WTC11 (cell line): ENCODE measurements at regions not wholly inside any gene's neighbourhood (a gene's known extent, or its start where the extent isn't known, plus 50 kb on each side); places are given as distances from the start of the nearest gene placed in this dataset.

Source experiments
- ATAC-seq: fragments of 200-7000 bp; cut with Tn5 transposase; 2 replicates; pipeline ENCODE4 v1.10.0; 2021; ENCODE audit warnings: mild to moderate bottlenecking, moderate library complexity
- CTCF ChIA-PET: fragments of 300-600 bp; sonication (Branson Sonifier 250); formaldehyde crosslinking; loops from one replicate; lab custom pipeline; 2021; ENCODE audit warnings: antibody characterized with exemption; lab: Charles Lee
- POLR2A ChIA-PET: fragments of 350-600 bp; sonication (Branson Sonifier 250); formaldehyde crosslinking; loops from one replicate; lab custom pipeline; 2021; ENCODE audit warnings: antibody characterized with exemption; lab: Charles Lee
- DNase-seq: peaks from one replicate; pipeline ENCODE4 v3.0.0; 2021; ENCODE audit warnings: low spot score
- H3K27ac Mint-ChIP-seq: 2 replicates; pipeline ENCODE4 v1.8.0; 2021; ENCODE audit warnings: mixed read lengths
- H3K27me3 Mint-ChIP-seq: 2 replicates; pipeline ENCODE4 v1.8.0; 2021; ENCODE audit warnings: low read depth, mild to moderate bottlenecking, moderate library complexity, mixed read lengths
- H3K36me3 Mint-ChIP-seq: 2 replicates; pipeline ENCODE4 v1.8.0; 2021; ENCODE audit warnings: mixed read lengths
- H3K4me1 Mint-ChIP-seq: 2 replicates; pipeline ENCODE4 v1.8.0; 2022; ENCODE audit warnings: mixed read lengths
- H3K4me3 Mint-ChIP-seq: 2 replicates; pipeline ENCODE4 v1.8.0; 2021; ENCODE audit warnings: mild to moderate bottlenecking, moderate library complexity, mixed read lengths
- H3K9me3 Mint-ChIP-seq: 2 replicates; pipeline ENCODE4 v1.8.0; 2021; ENCODE audit warnings: mixed read lengths
- CBFB ChIP-seq: sonication (generic); formaldehyde crosslinking; IDR thresholded peaks from 2 replicates; pipeline ENCODE4 v1.8.1; 2022; ENCODE audit warnings: mild to moderate bottlenecking, low read depth, missing genetic modification reagents
- GABPB1 ChIP-seq: sonication (generic); formaldehyde crosslinking; IDR thresholded peaks from 2 replicates; pipeline ENCODE4 v1.8.1; 2023; ENCODE audit warnings: mild to moderate bottlenecking, missing genetic modification reagents
- GTF2I ChIP-seq: fragments of 250-450 bp; sonication (Bioruptor Pico); conservative IDR thresholded peaks from 2 replicates; pipeline ENCODE4 v1.4.0; 2021; ENCODE audit warnings: mild to moderate bottlenecking
- KAT7 ChIP-seq: sonication (generic); formaldehyde crosslinking; IDR thresholded peaks from 2 replicates; pipeline ENCODE4 v1.8.1; 2023; ENCODE audit warnings: missing genetic modification reagents, mild to moderate bottlenecking, borderline replicate concordance
- NFATC4 ChIP-seq: fragments of 250-450 bp; sonication (Bioruptor Pico); IDR thresholded peaks from 2 replicates; pipeline ENCODE4 v1.9.0; 2021; ENCODE audit warnings: mild to moderate bottlenecking
- NR1H2 ChIP-seq: sonication (generic); formaldehyde crosslinking; IDR thresholded peaks from 2 replicates; pipeline ENCODE4 v1.9.0; 2021; ENCODE audit warnings: mild to moderate bottlenecking, moderate library complexity, missing genetic modification reagents
- NR2C2 ChIP-seq: sonication (generic); formaldehyde crosslinking; IDR thresholded peaks from 2 replicates; pipeline ENCODE4 v1.8.0; 2022; ENCODE audit warnings: mild to moderate bottlenecking, missing genetic modification reagents
- OVOL2 ChIP-seq: fragments of 250-450 bp; sonication (Bioruptor Pico); IDR thresholded peaks from 2 replicates; pipeline ENCODE4 v1.9.0; 2021; ENCODE audit warnings: mild to moderate bottlenecking, borderline replicate concordance
- PRRX2 ChIP-seq: fragments of 250-450 bp; sonication (Bioruptor Pico); IDR thresholded peaks from 2 replicates; pipeline ENCODE4 v1.8.0; 2021; ENCODE audit warnings: mild to moderate bottlenecking
- SMAD4 ChIP-seq: sonication (generic); formaldehyde crosslinking; IDR thresholded peaks from 2 replicates; pipeline ENCODE4 v1.8.0; 2022; ENCODE audit warnings: mild to moderate bottlenecking, missing genetic modification reagents
- ZNF317 ChIP-seq: sonication (generic); formaldehyde crosslinking; IDR thresholded peaks from 2 replicates; pipeline ENCODE4 v1.8.1; 2023; ENCODE audit warnings: low read depth, mild to moderate bottlenecking, moderate library complexity, missing genetic modification reagents, borderline replicate concordance
- ZNF396 ChIP-seq: fragments of 250-450 bp; sonication (Bioruptor Pico); IDR thresholded peaks from 2 replicates; pipeline ENCODE4 v1.8.0; 2021; ENCODE audit warnings: mild to moderate bottlenecking, moderate library complexity, borderline replicate concordance
- TF ChIP-seq, protein P1 (sequence below): sonication (generic); formaldehyde crosslinking; IDR thresholded peaks from 2 replicates; pipeline ENCODE4 v1.8.1; 2023; ENCODE audit warnings: mild to moderate bottlenecking, missing genetic modification reagents
- TF ChIP-seq, protein P2 (sequence below): fragments of 250-450 bp; sonication (Bioruptor Pico); IDR thresholded peaks from 2 replicates; pipeline ENCODE4 v1.9.0; 2021; ENCODE audit warnings: moderate library complexity, mild to moderate bottlenecking, inconsistent platforms, borderline replicate concordance
- TF ChIP-seq, protein P3 (sequence below): sonication (generic); formaldehyde crosslinking; IDR thresholded peaks from 2 replicates; pipeline ENCODE4 v1.8.0; 2022; ENCODE audit warnings: mild to moderate bottlenecking, missing genetic modification reagents
- TF ChIP-seq, protein P4 (sequence below): fragments of 250-450 bp; sonication (Bioruptor Pico); IDR thresholded peaks from 2 replicates; pipeline ENCODE4 v1.9.0; 2021; ENCODE audit warnings: mild to moderate bottlenecking
- TF ChIP-seq, protein P5 (sequence below): sonication (generic); formaldehyde crosslinking; IDR thresholded peaks from 2 replicates; pipeline ENCODE4 v1.8.1; 2022; ENCODE audit warnings: missing genetic modification reagents, borderline replicate concordance
- TF ChIP-seq, protein P6 (sequence below): sonication (generic); formaldehyde crosslinking; IDR thresholded peaks from 2 replicates; pipeline ENCODE4 v1.8.1; 2022; ENCODE audit warnings: mild to moderate bottlenecking, missing genetic modification reagents, moderate library complexity, borderline replicate concordance
- TF ChIP-seq, protein P7 (sequence below): fragments of 250-450 bp; sonication (Bioruptor Pico); IDR thresholded peaks from 2 replicates; pipeline ENCODE4 v1.8.0; 2021; ENCODE audit warnings: mild to moderate bottlenecking

DNA sequence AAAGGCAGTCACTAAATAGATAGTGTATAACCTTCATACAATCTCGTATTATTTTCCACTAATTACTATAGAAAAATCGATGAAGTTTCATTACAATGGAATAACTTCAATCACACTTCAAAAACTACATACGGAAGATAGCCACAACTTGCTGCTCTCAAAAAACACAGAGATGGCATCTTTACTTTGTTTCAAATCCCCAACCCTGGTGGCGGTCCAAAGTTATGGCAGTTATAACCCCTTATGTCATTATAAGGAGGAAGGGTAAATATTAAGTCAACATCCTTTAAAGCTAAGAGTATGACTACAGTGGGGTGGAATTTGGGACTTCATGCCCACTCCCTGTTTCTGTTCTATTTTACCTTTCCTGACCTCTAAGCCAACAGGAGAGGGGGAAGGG lies 146.5 kb downstream of the LACC1 start:
- CTCF ChIA-PET: interaction anchor here (0.5 to 1.2 kb wide), 2 partner anchors 13 to 47 kb away, joined by 3 to 6 read pairs; no protein-coding TSS in a partner anchor
- no peak for ATAC-seq

DNA sequence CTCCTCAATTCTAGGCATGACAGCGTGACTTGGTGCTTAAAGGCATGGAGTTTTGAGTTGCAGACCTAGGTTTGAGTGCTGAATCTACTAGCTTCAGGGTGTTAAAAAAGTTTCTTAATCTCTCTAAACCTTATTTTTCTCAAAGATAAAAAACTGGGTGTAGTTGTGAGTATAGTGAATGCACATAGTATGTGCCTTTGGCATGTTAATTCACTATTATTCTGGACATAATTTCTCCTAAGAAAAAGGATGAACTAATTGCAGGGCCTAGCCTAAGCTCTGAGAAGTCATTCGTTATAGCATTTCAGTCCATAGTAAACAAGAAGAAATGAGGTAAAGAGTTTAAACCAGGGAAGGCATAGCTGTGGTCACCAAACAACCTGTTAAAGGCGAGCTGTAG lies 149.0 kb downstream of the LACC1 start:
- no peak overlapping the region for H3K27ac Mint-ChIP-seq
- no peaks in the 10 kb centered on the region for H3K27me3 Mint-ChIP-seq
- ATAC-seq: no peak
- H3K9me3 Mint-ChIP-seq: no peaks in the 10 kb centered on the region
- ChIA-PET CTCF (no interaction called here), POLR2A (no interaction called here)
- TF ChIP-seq PRRX2 (CRISPR knock-in tag) (no peak), ZNF317 (no peak), OVOL2 (no peak)
- TF ChIP-seq, protein P1, sequence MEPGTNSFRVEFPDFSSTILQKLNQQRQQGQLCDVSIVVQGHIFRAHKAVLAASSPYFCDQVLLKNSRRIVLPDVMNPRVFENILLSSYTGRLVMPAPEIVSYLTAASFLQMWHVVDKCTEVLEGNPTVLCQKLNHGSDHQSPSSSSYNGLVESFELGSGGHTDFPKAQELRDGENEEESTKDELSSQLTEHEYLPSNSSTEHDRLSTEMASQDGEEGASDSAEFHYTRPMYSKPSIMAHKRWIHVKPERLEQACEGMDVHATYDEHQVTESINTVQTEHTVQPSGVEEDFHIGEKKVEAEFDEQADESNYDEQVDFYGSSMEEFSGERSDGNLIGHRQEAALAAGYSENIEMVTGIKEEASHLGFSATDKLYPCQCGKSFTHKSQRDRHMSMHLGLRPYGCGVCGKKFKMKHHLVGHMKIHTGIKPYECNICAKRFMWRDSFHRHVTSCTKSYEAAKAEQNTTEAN (CRISPR knock-in tag): no peak
- H3K4me3 Mint-ChIP-seq: no peak overlapping the region
- H3K36me3 Mint-ChIP-seq: no peaks in the 10 kb centered on the region
- DNase-seq: no peak
- peaks cover 14% of the 10 kb centered on the region for H3K4me1 Mint-ChIP-seq

More for the DNA sequence above, 146.5 kb downstream of the LACC1 start:
- H3K27me3 Mint-ChIP-seq: no peaks in the 10 kb centered on the region
- no peaks in the 10 kb centered on the region for H3K9me3 Mint-ChIP-seq
- no peak overlapping the region for H3K27ac Mint-ChIP-seq
- no peaks in the 10 kb centered on the region for H3K4me1 Mint-ChIP-seq
- TF ChIP-seq, protein P2, sequence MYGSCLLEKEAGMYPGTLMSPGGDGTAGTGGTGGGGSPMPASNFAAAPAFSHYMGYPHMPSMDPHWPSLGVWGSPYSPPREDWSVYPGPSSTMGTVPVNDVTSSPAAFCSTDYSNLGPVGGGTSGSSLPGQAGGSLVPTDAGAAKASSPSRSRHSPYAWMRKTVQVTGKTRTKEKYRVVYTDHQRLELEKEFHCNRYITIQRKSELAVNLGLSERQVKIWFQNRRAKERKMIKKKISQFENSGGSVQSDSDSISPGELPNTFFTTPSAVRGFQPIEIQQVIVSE (CRISPR knock-in tag): no peak
- TF ChIP-seq NR2C2 (no peak), NR1H2 (CRISPR knock-in tag) (no peak)
- TF ChIP-seq, protein P3, sequence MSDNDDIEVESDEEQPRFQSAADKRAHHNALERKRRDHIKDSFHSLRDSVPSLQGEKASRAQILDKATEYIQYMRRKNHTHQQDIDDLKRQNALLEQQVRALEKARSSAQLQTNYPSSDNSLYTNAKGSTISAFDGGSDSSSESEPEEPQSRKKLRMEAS (CRISPR knock-in tag): no peak
- TF ChIP-seq, protein P4, sequence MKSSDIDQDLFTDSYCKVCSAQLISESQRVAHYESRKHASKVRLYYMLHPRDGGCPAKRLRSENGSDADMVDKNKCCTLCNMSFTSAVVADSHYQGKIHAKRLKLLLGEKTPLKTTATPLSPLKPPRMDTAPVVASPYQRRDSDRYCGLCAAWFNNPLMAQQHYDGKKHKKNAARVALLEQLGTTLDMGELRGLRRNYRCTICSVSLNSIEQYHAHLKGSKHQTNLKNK: no peak
- TF ChIP-seq, protein P5, sequence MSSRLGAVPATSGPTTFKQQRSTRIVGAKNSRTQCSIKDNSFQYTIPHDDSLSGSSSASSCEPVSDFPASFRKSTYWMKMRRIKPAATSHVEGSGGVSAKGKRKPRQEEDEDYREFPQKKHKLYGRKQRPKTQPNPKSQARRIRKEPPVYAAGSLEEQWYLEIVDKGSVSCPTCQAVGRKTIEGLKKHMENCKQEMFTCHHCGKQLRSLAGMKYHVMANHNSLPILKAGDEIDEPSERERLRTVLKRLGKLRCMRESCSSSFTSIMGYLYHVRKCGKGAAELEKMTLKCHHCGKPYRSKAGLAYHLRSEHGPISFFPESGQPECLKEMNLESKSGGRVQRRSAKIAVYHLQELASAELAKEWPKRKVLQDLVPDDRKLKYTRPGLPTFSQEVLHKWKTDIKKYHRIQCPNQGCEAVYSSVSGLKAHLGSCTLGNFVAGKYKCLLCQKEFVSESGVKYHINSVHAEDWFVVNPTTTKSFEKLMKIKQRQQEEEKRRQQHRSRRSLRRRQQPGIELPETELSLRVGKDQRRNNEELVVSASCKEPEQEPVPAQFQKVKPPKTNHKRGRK (CRISPR knock-in tag): no peak
- no peaks in the 10 kb centered on the region for H3K36me3 Mint-ChIP-seq
- POLR2A ChIA-PET: no interaction called here
- no peak overlapping the region for H3K4me3 Mint-ChIP-seq
- no peak for DNase-seq

DNA sequence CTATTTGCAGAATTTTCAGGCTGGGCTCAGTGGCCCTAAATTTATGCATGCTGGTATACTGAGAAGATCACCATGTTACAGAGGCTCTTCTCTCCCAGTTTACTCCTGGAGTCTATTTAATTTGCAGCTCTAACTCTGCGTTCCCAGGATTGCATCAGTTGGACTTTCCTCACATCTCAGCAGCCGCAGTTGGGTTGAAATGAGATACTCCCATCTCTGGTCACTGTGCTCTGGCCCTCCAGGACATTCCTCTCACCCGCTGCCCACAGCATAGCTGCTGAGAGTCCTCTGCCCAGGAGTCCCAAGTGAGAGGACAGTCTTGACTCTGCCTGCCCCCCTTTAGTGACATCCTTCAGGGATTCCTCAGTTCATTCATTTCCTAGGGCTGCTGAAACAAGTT lies 150.9 kb downstream of the LACC1 start:
- TF ChIP-seq GABPB1 (CRISPR knock-in tag): peak; percentile 54; the same call in 1 of the 2 replicates
- TF ChIP-seq, protein P6, sequence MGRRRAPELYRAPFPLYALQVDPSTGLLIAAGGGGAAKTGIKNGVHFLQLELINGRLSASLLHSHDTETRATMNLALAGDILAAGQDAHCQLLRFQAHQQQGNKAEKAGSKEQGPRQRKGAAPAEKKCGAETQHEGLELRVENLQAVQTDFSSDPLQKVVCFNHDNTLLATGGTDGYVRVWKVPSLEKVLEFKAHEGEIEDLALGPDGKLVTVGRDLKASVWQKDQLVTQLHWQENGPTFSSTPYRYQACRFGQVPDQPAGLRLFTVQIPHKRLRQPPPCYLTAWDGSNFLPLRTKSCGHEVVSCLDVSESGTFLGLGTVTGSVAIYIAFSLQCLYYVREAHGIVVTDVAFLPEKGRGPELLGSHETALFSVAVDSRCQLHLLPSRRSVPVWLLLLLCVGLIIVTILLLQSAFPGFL (CRISPR knock-in tag): no peak
- ATAC-seq (no peak), DNase-seq (no peak)
- H3K27me3 Mint-ChIP-seq: no peaks in the 10 kb centered on the region
- H3K4me3 Mint-ChIP-seq: no peak overlapping the region
- H3K4me1 Mint-ChIP-seq: peaks cover 30% of the 10 kb centered on the region
- 0 out of 2 replicates have a peak, but pooled peaks cover 3% of the 10 kb centered on the region for H3K9me3 Mint-ChIP-seq
- CTCF ChIA-PET: interaction anchor here (1.5 kb wide), 1 partner anchor 13 kb away, joined by 5 read pairs; no protein-coding TSS in a partner anchor
- no peak overlapping the region for H3K27ac Mint-ChIP-seq
- no peaks in the 10 kb centered on the region for H3K36me3 Mint-ChIP-seq
- POLR2A ChIA-PET: no interaction called here

DNA sequence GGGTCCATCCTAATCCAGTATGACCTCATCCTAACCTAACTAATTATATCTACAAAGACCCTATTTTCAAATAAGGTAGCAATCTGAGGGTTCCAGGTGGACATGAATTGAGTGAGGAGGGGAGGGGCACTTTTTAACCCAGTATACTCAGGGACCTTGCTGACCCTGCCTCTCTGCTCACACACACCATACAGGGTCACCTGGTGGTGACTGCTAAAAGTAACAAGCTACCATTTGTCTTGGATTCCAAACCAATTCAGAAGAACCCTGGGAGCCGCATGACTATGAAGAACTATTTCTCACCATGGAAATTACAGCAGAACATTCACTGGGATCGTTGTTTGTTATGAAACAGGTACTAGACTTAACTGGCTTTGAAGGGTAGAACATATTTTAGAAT lies 151.9 kb downstream of the LACC1 start:
- ATAC-seq (peak; percentile 85), DNase-seq (no peak)
- Mint-ChIP-seq H3K9me3 (0 out of 2 replicates have a peak, but pooled peaks cover 5% of the 10 kb centered on the region), H3K27ac (no peak overlapping the region), H3K36me3 (no peaks in the 10 kb centered on the region), H3K4me1 (peaks cover 30% of the 10 kb centered on the region), H3K27me3 (no peaks in the 10 kb centered on the region), H3K4me3 (no peak overlapping the region)
- TF ChIP-seq KAT7 (CRISPR knock-in tag): no peak
- TF ChIP-seq ZNF396 (CRISPR knock-in tag): no peak
- no peak for TF ChIP-seq PRRX2 (CRISPR knock-in tag)
- TF ChIP-seq, protein P7, sequence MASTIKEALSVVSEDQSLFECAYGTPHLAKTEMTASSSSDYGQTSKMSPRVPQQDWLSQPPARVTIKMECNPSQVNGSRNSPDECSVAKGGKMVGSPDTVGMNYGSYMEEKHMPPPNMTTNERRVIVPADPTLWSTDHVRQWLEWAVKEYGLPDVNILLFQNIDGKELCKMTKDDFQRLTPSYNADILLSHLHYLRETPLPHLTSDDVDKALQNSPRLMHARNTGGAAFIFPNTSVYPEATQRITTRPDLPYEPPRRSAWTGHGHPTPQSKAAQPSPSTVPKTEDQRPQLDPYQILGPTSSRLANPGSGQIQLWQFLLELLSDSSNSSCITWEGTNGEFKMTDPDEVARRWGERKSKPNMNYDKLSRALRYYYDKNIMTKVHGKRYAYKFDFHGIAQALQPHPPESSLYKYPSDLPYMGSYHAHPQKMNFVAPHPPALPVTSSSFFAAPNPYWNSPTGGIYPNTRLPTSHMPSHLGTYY (CRISPR knock-in tag): no peak
- no peak for TF ChIP-seq CBFB (CRISPR knock-in tag)
- TF ChIP-seq NFATC4 (CRISPR knock-in tag): no peak
- no peak for TF ChIP-seq GTF2I (CRISPR knock-in tag)
- TF ChIP-seq SMAD4: no peak
- POLR2A ChIA-PET: no interaction called here
- CTCF ChIA-PET: interaction anchor here (0.6 to 1.5 kb wide), 6 partner anchors 12 to 123 kb away, joined by 3 to 5 read pairs (median 3); no protein-coding TSS in a partner anchor
